Stimulated activated CD8-positive, alpha-beta memory T cell treated with anti-CD3 and anti-CD28 coated beads, Interleukin-4, amount 100 ng/mL, for 24 hours (primary cell): ENCODE measurements at regions not wholly inside any gene's neighbourhood (a gene's known extent, or its start where the extent isn't known, plus 50 kb on each side); places are given as distances from the start of the nearest gene placed in this dataset.
"Not testable (repeated sequence)": the region's sequence is repeated elsewhere in the genome, so short reads cannot be mapped to it uniquely, and the experiment has no call there.

Source experiments
- DNase-seq: peaks from one replicate; pipeline ENCODE4 v3.0.0-alpha.2; 2020; ENCODE audit warnings: low read depth

GRCh38 chr15:69685512-69686452 lies 233.2 kb downstream of the RPLP1 start:
- DNase-seq, result no peak

DNA sequence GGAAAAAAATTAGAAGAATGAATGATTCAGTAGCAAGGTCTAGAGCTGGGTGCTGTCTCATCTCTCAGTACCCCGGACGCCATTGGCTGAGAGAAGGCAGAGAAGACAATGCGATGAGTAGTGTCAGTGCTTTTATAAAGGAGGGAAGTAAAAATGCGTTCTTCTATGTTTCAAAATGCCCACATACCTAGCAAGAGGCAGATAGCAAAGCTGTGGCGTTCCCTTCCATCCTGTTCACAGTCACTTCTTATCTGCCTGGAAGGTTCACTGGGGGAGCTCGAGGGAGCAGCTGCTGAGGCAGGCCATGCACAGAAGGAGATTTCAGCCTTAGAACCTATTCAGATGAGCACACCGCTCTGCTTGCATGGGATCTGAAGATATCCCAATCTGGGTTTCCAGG lies 234.0 kb downstream of the RPLP1 start:
- DNase-seq, result no peak

DNA sequence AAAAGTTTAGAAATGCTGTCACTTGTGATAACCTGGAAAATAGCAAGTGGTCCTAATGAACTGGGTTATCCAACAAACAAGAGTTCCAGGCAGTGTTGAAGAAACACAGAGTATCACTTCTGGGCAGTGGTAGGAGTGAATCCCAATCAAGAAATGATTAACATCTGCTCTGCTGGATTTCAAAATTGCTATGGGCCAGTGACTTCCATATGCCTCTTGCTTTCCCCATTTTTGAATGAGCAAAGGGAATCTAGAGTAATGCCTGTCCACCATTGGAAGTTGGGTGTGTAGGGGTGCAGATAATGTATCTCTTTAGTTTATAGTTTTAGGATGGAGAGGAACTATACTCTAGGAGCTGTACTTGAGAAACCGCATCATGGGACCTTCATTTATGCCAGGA lies 236.5 kb downstream of the RPLP1 start:
- no peak for DNase-seq

DNA sequence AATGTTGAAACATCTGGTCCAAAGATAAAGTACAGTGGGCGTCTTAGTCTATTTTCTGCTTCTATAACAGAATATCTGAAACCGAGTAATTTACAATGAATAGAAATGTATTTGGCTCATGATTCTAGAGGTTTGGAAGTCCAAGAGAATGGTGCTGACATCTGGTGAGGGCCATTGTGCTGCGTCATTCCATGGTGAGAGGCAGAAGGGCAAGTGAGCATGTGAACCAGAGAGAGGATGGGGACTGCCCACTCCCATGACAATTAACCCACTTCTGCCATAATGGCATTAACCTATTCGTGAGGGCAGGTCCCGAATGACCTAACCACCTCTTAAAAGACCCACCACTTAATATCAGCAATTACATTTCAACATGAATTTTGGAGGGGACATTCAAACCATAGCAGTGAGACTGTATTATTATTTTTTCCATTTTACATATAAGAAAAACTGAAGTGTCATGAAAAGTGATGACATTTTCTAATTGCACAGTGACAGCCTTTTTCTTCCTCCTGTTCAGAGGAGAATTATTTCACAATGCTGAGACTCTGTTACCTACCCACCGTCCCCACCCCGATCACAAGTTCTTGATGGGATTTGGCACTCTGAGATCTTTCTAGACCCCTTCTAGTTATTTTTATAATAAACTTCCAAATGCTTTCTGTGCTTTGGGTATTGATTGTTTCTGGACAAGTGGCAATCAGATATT lies 238.8 kb downstream of the RPLP1 start:
- DNase-seq, result no peak

DNA sequence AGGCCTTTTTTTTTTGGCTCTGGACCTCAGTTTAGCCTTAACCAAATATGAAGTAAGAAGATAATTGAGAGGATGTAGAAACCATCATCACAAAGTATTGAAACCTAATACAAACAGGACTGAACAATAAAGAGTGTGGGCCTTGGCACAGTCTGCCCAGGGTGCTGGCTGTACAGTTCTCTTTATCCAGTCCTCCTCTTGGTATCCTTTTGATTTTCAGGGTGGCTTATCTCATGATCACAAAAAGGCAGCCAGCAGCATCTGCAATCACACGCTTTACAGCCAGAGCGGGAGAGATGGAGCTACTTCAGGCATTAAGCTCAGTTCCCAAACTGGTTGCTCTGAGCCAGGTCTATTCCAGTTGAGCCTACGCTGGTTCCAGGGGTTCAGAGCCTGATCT lies 239.7 kb downstream of the RPLP1 start:
- DNase-seq, result no peak

GRCh38 chr15:69693059-69693458 lies 240.4 kb downstream of the RPLP1 start:
- no peak for DNase-seq

DNA sequence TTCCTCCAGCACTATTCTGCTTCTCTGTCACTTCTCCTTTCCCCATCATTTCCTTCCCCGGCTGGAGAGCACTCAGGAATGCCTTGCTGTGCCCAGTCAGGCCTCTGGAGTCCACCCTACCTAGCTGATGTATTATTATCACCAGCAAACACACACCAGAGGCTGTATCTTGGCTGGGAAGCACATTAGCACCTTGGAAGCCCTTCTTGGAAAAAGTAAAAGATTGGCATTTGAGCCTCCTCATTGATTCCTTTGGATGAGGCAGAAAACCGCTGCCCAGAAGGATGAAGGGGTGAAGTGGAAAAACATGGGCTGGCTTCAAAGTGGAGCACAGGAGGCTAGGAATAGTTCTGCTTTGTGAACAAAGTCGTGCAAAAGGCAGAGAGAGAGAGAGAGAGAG lies 244.3 kb downstream of the RPLP1 start:
- no peak for DNase-seq

DNA sequence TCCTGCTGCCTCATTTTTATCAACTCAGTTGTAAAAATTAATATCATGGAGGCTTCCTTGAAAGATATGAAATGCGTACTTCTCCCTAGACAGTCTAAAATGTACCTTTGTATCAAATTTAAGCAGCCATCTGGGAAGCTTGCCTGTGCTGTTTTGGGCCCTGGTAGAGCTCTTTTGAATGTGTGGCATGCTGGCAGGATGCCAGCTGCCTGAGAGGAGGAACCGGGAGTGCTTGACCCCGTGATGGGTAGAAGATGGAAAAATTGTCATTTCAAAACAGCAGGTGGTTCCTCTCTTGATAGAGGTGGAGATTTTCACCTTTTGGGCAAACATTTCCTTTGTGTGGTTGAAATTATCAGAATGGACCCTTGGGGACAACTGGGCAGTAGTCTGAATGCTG lies 245.3 kb downstream of the RPLP1 start:
- no peak for DNase-seq

DNA sequence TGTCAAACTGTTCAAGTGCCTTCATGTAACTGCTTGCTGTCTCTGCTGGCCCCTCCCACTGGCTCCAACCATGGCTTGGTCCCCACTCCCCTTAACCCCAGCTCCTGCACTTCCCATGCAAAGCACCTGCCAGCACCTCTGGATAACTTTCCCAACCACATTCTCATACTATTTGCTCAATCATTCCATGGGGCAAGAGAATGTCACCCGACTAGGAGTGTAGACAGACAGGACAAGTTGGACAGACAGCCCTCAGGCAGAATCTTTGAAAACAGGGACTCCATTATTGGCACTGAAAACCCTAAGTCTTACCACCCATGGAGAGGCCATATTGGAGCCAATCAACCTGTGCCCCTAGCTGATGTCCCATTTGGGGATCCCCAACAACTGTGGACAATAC lies 246.5 kb downstream of the RPLP1 start:
- no peak for DNase-seq

DNA sequence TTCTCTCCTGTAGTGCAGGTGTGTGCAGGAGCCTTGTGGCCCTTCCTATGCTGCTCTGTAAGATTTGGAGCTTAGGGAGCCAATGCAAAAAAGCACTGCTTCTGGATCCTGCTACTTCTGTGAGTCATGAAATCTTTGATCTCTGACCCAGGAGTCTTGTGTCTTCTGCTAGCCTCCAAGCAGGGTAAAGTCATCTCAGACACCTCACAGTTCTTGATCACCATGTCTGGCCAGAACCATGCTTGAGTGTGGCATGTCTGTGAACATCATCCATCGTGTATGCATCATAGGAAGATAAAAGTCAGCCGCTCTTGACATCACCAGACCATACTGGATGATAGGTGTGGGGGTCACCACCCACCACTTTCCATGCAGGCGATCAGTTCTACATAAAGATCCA lies 247.8 kb downstream of the RPLP1 start:
- DNase-seq, result no peak

DNA sequence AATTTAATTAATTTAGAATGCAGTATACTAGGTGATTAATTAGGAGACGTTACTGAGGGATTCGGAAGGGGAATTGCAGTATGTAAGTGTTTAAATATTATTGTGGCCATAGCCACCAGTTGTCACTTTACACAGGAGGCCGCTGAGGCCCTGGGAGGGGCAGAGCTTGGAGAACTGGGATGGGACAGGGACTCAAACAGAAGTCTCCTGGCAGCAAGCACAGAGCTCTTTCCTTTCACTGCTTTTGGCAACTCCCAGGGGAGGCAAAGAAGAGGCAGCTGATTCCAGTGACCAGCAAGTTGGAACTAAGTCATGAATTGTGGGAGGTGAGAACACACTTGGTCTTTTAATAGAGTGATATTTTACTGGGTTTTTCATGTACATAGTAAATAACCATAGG lies 248.6 kb downstream of the RPLP1 start:
- DNase-seq, result no peak

DNA sequence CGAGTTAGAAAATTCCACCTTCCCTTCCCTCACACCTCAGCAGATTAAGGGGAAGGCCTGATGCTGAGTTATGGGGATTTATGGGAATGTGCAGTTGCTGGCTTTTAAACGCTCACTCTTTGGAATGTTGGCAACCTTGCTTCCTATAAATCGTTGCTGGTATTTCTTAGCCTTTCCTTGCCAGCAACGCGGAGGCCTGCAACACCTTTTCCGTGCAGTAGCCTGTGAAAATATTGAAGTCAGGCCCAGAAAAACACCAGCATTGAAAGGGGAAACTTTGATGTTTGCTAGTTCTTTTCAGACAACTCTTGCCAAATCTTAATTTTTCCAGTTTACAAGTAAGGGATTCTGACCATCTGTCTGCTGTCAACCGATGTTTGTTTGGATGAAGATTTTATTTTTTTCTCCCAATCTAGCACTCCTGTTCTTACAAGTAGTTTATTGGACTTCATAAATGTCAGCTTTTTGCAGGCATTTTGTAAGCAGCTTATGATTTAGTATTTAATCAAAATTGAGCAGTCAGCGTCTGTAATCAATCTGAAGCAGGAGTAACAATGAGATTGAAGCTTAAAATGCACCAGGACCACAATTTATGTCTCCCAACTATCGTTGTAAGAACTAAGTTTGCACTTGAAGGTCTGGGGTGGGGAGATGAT lies 251.0 kb downstream of the RPLP1 start:
- no peak for DNase-seq

- DNase-seq, result no peak
Observed at GRCh38 chr15:69704229-69704628, 251.6 kb downstream of the RPLP1 start.

DNA sequence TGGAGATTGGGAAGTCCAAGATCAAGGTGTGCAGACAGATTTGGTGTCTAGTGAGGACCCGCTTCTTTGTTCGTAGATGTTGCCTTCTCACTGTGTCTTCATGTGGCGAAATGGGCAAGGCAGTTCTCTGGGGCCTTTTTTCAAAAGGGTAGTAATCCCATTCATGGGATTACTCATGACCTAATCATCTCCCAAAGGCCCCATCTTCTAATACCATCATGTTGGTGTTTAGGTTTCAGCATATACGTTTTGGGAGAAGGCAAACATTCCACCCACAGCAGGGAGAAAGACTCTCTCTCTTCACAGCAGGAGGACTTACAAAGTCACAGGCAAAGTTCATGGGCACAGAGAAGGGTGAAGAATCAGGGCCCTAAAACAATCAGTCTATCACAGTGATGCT lies 252.1 kb downstream of the RPLP1 start:
- DNase-seq, result no peak

- no peak for DNase-seq
Observed at GRCh38 chr15:69706353-69707097, 253.9 kb downstream of the RPLP1 start.

- not testable (repeated sequence) for DNase-seq
Observed at GRCh38 chr15:69707241-69707640, 254.6 kb downstream of the RPLP1 start.

GRCh38 chr15:69708436-69709122 lies 256.0 kb downstream of the RPLP1 start:
- not testable (repeated sequence) for DNase-seq

GRCh38 chr15:69712991-69713390 lies 260.4 kb downstream of the RPLP1 start:
- no peak for DNase-seq

DNA sequence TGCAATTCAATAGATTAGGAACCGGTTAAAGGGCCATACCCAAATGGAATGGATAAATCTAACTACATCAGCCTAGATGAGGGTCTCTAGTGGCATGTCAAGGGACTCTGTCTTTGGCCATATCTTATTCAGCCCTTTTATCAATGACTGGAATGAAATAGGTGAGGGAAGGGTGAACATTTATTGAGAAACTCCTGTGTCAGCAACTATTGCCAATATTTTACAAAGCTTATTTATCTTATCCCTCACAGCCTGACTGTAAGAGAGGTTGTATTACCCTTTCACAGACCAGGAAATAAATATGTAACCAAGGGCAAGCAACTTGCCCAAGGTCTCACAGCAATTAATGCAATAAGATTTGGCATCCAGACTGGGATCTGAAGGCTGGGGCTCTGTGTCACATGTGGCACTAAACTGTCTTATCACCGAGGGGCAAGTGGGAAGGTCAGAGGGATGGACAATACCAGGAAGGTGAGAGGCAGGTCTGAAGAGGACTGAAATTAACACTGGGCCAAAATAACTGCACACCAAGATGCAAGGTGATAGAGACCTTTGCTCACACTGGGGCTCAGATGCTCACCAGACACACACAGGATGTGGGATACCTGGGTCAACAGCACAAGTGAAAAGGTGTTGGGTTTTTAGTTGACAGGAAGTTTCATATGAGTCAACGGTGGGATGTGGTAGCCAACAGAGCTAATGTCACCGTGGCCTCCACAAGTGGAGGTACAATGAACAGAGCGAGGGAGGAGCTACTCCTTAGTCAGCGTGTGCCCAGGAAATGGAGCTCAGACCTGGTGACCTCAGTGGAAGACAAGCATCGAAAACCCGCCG lies 261.3 kb downstream of the RPLP1 start:
- peak; percentile 40 for DNase-seq

- DNase-seq, result no peak
Observed at GRCh38 chr15:69715210-69715609, 262.6 kb downstream of the RPLP1 start.

DNA sequence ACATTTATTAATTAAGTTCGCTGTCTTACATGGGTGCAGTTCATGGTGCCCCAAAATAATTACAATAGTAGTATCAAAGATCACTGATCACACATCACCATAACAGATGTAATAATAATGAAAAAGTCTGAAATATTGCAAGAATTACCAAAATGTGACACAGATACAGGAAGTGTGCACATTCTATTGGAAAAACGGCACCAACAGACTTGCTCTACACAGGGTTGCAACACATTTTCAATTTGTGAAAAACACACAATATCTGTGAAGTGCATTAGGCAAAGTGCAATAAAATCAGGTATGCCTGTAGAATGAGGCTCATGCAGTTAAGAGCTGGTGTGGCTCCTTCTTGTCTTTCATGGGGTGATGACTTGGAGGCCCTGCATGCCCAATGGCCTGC lies 265.8 kb downstream of the RPLP1 start:
- DNase-seq, result no peak
